ENCODE measurements at regions not wholly inside any gene's neighbourhood (a gene's known extent, or its start where the extent isn't known, plus 50 kb on each side); places are given as distances from the start of the nearest gene placed in this dataset.
"Not testable (repeated sequence)": the region's sequence is repeated elsewhere in the genome, so short reads cannot be mapped to it uniquely, and the experiment has no call there.

- Histone ChIP-seq H3K9ac (ENCODE audit: low read length) (no peak overlapping the region), H3K4me3 (ENCODE audit: insufficient read depth, low read depth, low read length) (no peak overlapping the region), H3K4me2 (ENCODE audit: low read length) (no peak overlapping the region), H4K20me1 (ENCODE audit: insufficient read depth, low read length) (no peaks in the 10 kb centered on the region), H3K27me3 (ENCODE audit: insufficient read depth, low read length) (no peaks in the 10 kb centered on the region), H3K4me1 (ENCODE audit: insufficient read depth, low read length) (no peaks in the 10 kb centered on the region), H3K79me2 (ENCODE audit: insufficient read depth, low read length) (no peaks in the 10 kb centered on the region), H3K36me3 (ENCODE audit: insufficient read depth, low read length) (no peaks in the 10 kb centered on the region), H3K27ac (ENCODE audit: low read depth, low read length) (no peak overlapping the region), H3K9me3 (ENCODE audit: insufficient read depth, low read depth, low read length) (no peaks in the 10 kb centered on the region), H2AFZ (ENCODE audit: low read depth, low read length) (no peak overlapping the region)
- H3K27ac Mint-ChIP-seq (ENCODE audit: unreplicated experiment): no peak overlapping the region
- H3K9me3 Mint-ChIP-seq (ENCODE audit: unreplicated experiment): no peaks in the 10 kb centered on the region
- no peak for DNase-seq (ENCODE audit: low read depth)
- H3K4me1 Mint-ChIP-seq (ENCODE audit: low read depth, unreplicated experiment): no peaks in the 10 kb centered on the region
- no peak for TF ChIP-seq EZH2 (IDR thresholded peaks at IDR 0.05; ENCODE audit: insufficient read depth, low read length)
- TF ChIP-seq CTCF (IDR thresholded peaks at IDR 0.05; ENCODE audit: insufficient read depth, low read depth, low read length): no peak
- no peak overlapping the region for H3K4me3 Mint-ChIP-seq (ENCODE audit: unreplicated experiment)
- no peaks in the 10 kb centered on the region for H3K27me3 Mint-ChIP-seq (ENCODE audit: low read depth, unreplicated experiment)
- FAIRE-seq: no peak
- no peaks in the 10 kb centered on the region for H3K36me3 Mint-ChIP-seq (ENCODE audit: low read depth, unreplicated experiment)
Observed at GRCh38 chr13:63731896-63732295, 2316.2 kb upstream of the PCDH20 start.

- H3K27me3 ChIP-seq (ENCODE audit: insufficient read depth, low read length); H3K27me3 Mint-ChIP-seq (ENCODE audit: low read depth, unreplicated experiment); H3K27ac ChIP-seq (ENCODE audit: low read depth, low read length); H3K9me3 Mint-ChIP-seq (ENCODE audit: unreplicated experiment); H3K4me3 ChIP-seq (ENCODE audit: insufficient read depth, low read depth, low read length); H3K4me2 ChIP-seq (ENCODE audit: low read length); H3K4me1 ChIP-seq (ENCODE audit: insufficient read depth, low read length); H3K4me1 Mint-ChIP-seq (ENCODE audit: low read depth, unreplicated experiment); H3K27ac Mint-ChIP-seq (ENCODE audit: unreplicated experiment); H3K4me3 Mint-ChIP-seq (ENCODE audit: unreplicated experiment); H3K36me3 ChIP-seq (ENCODE audit: insufficient read depth, low read length); H3K9ac ChIP-seq (ENCODE audit: low read length); H4K20me1 ChIP-seq (ENCODE audit: insufficient read depth, low read length); DNase-seq (ENCODE audit: low read depth); H3K36me3 Mint-ChIP-seq (ENCODE audit: low read depth, unreplicated experiment); H3K79me2 ChIP-seq (ENCODE audit: insufficient read depth, low read length); FAIRE-seq; H3K9me3 ChIP-seq (ENCODE audit: insufficient read depth, low read depth, low read length); H2AFZ ChIP-seq (ENCODE audit: low read depth, low read length): not testable (repeated sequence)
Observed at GRCh38 chr13:63712159-63712558, 2296.5 kb upstream of the PCDH20 start.

GRCh38 chr13:63706751-63707150 lies 2291.1 kb upstream of the PCDH20 start:
- H3K36me3 ChIP-seq (ENCODE audit: insufficient read depth, low read length): no peaks in the 10 kb centered on the region
- no peak overlapping the region for H3K9ac ChIP-seq (ENCODE audit: low read length)
- no peaks in the 10 kb centered on the region for H3K4me1 Mint-ChIP-seq (ENCODE audit: low read depth, unreplicated experiment)
- H3K4me2 ChIP-seq (ENCODE audit: low read length): no peak overlapping the region
- no peaks in the 10 kb centered on the region for H4K20me1 ChIP-seq (ENCODE audit: insufficient read depth, low read length)
- H3K27me3 ChIP-seq (ENCODE audit: insufficient read depth, low read length): no peaks in the 10 kb centered on the region
- no peak overlapping the region for H3K4me3 Mint-ChIP-seq (ENCODE audit: unreplicated experiment)
- no peaks in the 10 kb centered on the region for H3K27me3 Mint-ChIP-seq (ENCODE audit: low read depth, unreplicated experiment)
- H3K27ac ChIP-seq (ENCODE audit: low read depth, low read length): no peak overlapping the region
- no peaks in the 10 kb centered on the region for H3K79me2 ChIP-seq (ENCODE audit: insufficient read depth, low read length)
- no peaks in the 10 kb centered on the region for H3K36me3 Mint-ChIP-seq (ENCODE audit: low read depth, unreplicated experiment)
- no peak for DNase-seq (ENCODE audit: low read depth)
- no peaks in the 10 kb centered on the region for H3K9me3 ChIP-seq (ENCODE audit: insufficient read depth, low read depth, low read length)
- no peak for FAIRE-seq
- no peak for TF ChIP-seq CTCF (IDR thresholded peaks at IDR 0.05; ENCODE audit: insufficient read depth, low read depth, low read length)
- TF ChIP-seq EZH2 (IDR thresholded peaks at IDR 0.05; ENCODE audit: insufficient read depth, low read length): no peak
- H2AFZ ChIP-seq (ENCODE audit: low read depth, low read length): no peak overlapping the region
- no peak overlapping the region for H3K4me3 ChIP-seq (ENCODE audit: insufficient read depth, low read depth, low read length)
- H3K4me1 ChIP-seq (ENCODE audit: insufficient read depth, low read length): no peaks in the 10 kb centered on the region
- no peaks in the 10 kb centered on the region for H3K9me3 Mint-ChIP-seq (ENCODE audit: unreplicated experiment)
- no peak overlapping the region for H3K27ac Mint-ChIP-seq (ENCODE audit: unreplicated experiment)

Measured in astrocyte (in vitro differentiated cells and primary cell).